ENCODE measurements at regions not wholly inside any gene's neighbourhood (a gene's known extent, or its start where the extent isn't known, plus 50 kb on each side); places are given as distances from the start of the nearest gene placed in this dataset.
"Not testable (repeated sequence)": the region's sequence is repeated elsewhere in the genome, so short reads cannot be mapped to it uniquely, and the experiment has no call there.

- TF ChIP-seq CTCF (IDR thresholded peaks at IDR 0.05; ENCODE audit: extremely low read depth, missing control alignments), result peak; percentile 70
- peak; percentile 37 for DNase-seq (ENCODE audit: low spot score)
Observed at GRCh38 chr4:18689308-18690115, 668.0 kb upstream of the LCORL start.

- not testable (repeated sequence) for DNase-seq (ENCODE audit: low spot score)
Observed at GRCh38 chr4:18688351-18688750, 666.8 kb upstream of the LCORL start.

GRCh38 chr4:18686338-18687037, 664.9 kb upstream of the LCORL start:
- DNase-seq (ENCODE audit: low spot score), result no peak
- no peak for TF ChIP-seq CTCF (IDR thresholded peaks at IDR 0.05; ENCODE audit: extremely low read depth, missing control alignments)

- DNase-seq (ENCODE audit: low spot score), result no peak
- no peak for TF ChIP-seq CTCF (IDR thresholded peaks at IDR 0.05; ENCODE audit: extremely low read depth, missing control alignments)
Observed at GRCh38 chr4:18684932-18685331, 663.4 kb upstream of the LCORL start.

GRCh38 chr4:18676526-18676915, 655.0 kb upstream of the LCORL start:
- DNase-seq (ENCODE audit: low spot score), result no peak
- no peak for TF ChIP-seq CTCF (IDR thresholded peaks at IDR 0.05; ENCODE audit: extremely low read depth, missing control alignments)

- no peak for TF ChIP-seq CTCF (IDR thresholded peaks at IDR 0.05; ENCODE audit: extremely low read depth, missing control alignments)
- DNase-seq (ENCODE audit: low spot score), result no peak
Observed at GRCh38 chr4:18675586-18676525, 654.3 kb upstream of the LCORL start.

- DNase-seq (ENCODE audit: low spot score), result no peak
- TF ChIP-seq CTCF (IDR thresholded peaks at IDR 0.05; ENCODE audit: extremely low read depth, missing control alignments), result no peak
Observed at GRCh38 chr4:18670034-18670433, 648.5 kb upstream of the LCORL start.
